OCI-LY1 (cell line): ENCODE measurements at regions not wholly inside any gene's neighbourhood (a gene's known extent, or its start where the extent isn't known, plus 50 kb on each side); places are given as distances from the start of the nearest gene placed in this dataset.

ENCODE experiments used
- H2AFZ ChIP-seq: fragments of 200-600 bp; sonication (generic), shearing (Covaris generic); 2 replicates; pipeline ENCODE4 v1.6.0; 2014; ENCODE audit warnings: antibody characterized with exemption, mild to moderate bottlenecking, low read length
- H3F3A ChIP-seq: fragments of 200-600 bp; sonication (generic), shearing (Covaris generic); 2 replicates; pipeline ENCODE4 v1.6.0; 2014; ENCODE audit warnings: mild to moderate bottlenecking, antibody characterized with exemption, low read length, moderate library complexity; ENCODE audit not compliant: insufficient read depth
- H3K27ac ChIP-seq: fragments of 200-600 bp; sonication (generic); 2 replicates; pipeline ENCODE4 v1.5.1; 2014; ENCODE audit warnings: low read length, mixed run types, mild to moderate bottlenecking, low read depth; ENCODE audit not compliant: poor library complexity, severe bottlenecking
- H3K27me3 ChIP-seq: fragments of 200-600 bp; sonication (generic); 2 replicates; pipeline ENCODE4 v1.6.0; 2014; ENCODE audit warnings: antibody characterized with exemption, mild to moderate bottlenecking, low read length, moderate library complexity; ENCODE audit not compliant: insufficient read depth
- H3K36me3 ChIP-seq: fragments of 200-600 bp; sonication (generic); 2 replicates; pipeline ENCODE4 v1.6.1; 2014; ENCODE audit warnings: mild to moderate bottlenecking, antibody characterized with exemption, low read length, moderate library complexity, mixed read lengths; ENCODE audit not compliant: insufficient read depth
- H3K4me1 ChIP-seq: fragments of 200-600 bp; sonication (generic); 2 replicates; pipeline ENCODE4 v1.5.1; 2014; ENCODE audit warnings: mild to moderate bottlenecking, low read length, moderate library complexity; ENCODE audit not compliant: insufficient read depth, severe bottlenecking
- H3K4me2 ChIP-seq: fragments of 200-600 bp; sonication (generic), shearing (Covaris generic); 2 replicates; pipeline ENCODE4 v1.6.1; 2014; ENCODE audit warnings: low read length
- H3K4me3 ChIP-seq: fragments of 200-600 bp; sonication (generic); 2 replicates; pipeline ENCODE4 v1.5.1; 2014; ENCODE audit warnings: low read length, low read depth, mild to moderate bottlenecking, mixed read lengths; ENCODE audit not compliant: poor library complexity, severe bottlenecking
- H3K79me2 ChIP-seq: fragments of 200-600 bp; shearing (Covaris generic); 2 replicates; pipeline ENCODE4 v1.6.1; 2016; ENCODE audit warnings: mixed run types, low read length, mixed read lengths; ENCODE audit not compliant: insufficient read depth
- H3K9ac ChIP-seq: fragments of 200-600 bp; sonication (generic), shearing (Covaris generic); 2 replicates; pipeline ENCODE4 v1.6.1; 2014; ENCODE audit warnings: mild to moderate bottlenecking, low read length, mixed read lengths
- H3K9me2 ChIP-seq: fragments of 200-600 bp; sonication (generic), shearing (Covaris generic); 2 replicates; pipeline ENCODE4 v1.6.1; 2014; ENCODE audit warnings: low read depth, mild to moderate bottlenecking, low read length, mixed read lengths
- H3K9me3 ChIP-seq: fragments of 200-600 bp; shearing (Covaris generic); 2 replicates; pipeline ENCODE4 v1.6.1; 2014; ENCODE audit warnings: low read length, mixed read lengths
- H4K20me1 ChIP-seq: fragments of 200-600 bp; sonication (generic), shearing (Covaris generic); 2 replicates; pipeline ENCODE4 v1.6.0; 2016; ENCODE audit warnings: mild to moderate bottlenecking, low read length; ENCODE audit not compliant: insufficient read depth
- CTCF ChIP-seq: fragments of 200-600 bp; sonication (generic), shearing (Covaris generic); IDR thresholded peaks from 2 replicates; pipeline ENCODE4 v1.5.1; 2017; ENCODE audit warnings: mild to moderate bottlenecking, antibody characterized with exemption, low read length, moderate library complexity, mixed read lengths
- EZH2 ChIP-seq: fragments of 200-600 bp; sonication (generic), shearing (Covaris generic); IDR thresholded peaks from 2 replicates; pipeline ENCODE4 v1.8.0; 2017; ENCODE audit warnings: borderline replicate concordance, mixed run types, mild to moderate bottlenecking, antibody characterized with exemption, low read length, moderate library complexity, mixed read lengths

- Histone ChIP-seq H3K9me3 (no peaks in the 10 kb centered on the region), H2AFZ (no peak overlapping the region), H3K4me2 (no peak overlapping the region), H3K27ac (no peak overlapping the region), H4K20me1 (no peaks in the 10 kb centered on the region), H3F3A (no peaks in the 10 kb centered on the region), H3K36me3 (no peaks in the 10 kb centered on the region), H3K79me2 (no peaks in the 10 kb centered on the region), H3K27me3 (no peaks in the 10 kb centered on the region), H3K4me1 (no peaks in the 10 kb centered on the region), H3K9ac (no peak overlapping the region), H3K4me3 (no peak overlapping the region), H3K9me2 (no peaks in the 10 kb centered on the region)
- no peak for TF ChIP-seq EZH2
- no peak for TF ChIP-seq CTCF
Measured at GRCh38 chr18:45151645-45152044, 463.6 kb upstream of the SLC14A2 start.

GRCh38 chr18:45155526-45155925 lies 459.8 kb upstream of the SLC14A2 start:
- Histone ChIP-seq H3K36me3 (no peaks in the 10 kb centered on the region), H3K79me2 (no peaks in the 10 kb centered on the region), H4K20me1 (no peaks in the 10 kb centered on the region), H3K27me3 (no peaks in the 10 kb centered on the region), H3K9me2 (no peaks in the 10 kb centered on the region), H3K4me3 (no peak overlapping the region), H3K4me1 (no peaks in the 10 kb centered on the region), H3K9ac (no peak overlapping the region), H2AFZ (no peak overlapping the region), H3K4me2 (no peak overlapping the region), H3K27ac (no peak overlapping the region), H3K9me3 (no peaks in the 10 kb centered on the region), H3F3A (no peaks in the 10 kb centered on the region)
- TF ChIP-seq EZH2, result no peak

- Histone ChIP-seq H3K36me3 (no peaks in the 10 kb centered on the region), H3K9me3 (no peaks in the 10 kb centered on the region), H3K79me2 (no peaks in the 10 kb centered on the region), H3K27me3 (no peaks in the 10 kb centered on the region), H3K4me3 (no peak overlapping the region), H3K27ac (no peak overlapping the region), H3K9ac (no peak overlapping the region), H3K9me2 (no peaks in the 10 kb centered on the region), H2AFZ (no peak overlapping the region), H3K4me2 (no peak overlapping the region), H4K20me1 (no peaks in the 10 kb centered on the region), H3K4me1 (peaks cover 5% of the 10 kb centered on the region), H3F3A (no peaks in the 10 kb centered on the region)
- no peak for TF ChIP-seq CTCF
Measured at GRCh38 chr18:45156946-45157345, 458.3 kb upstream of the SLC14A2 start.

- Histone ChIP-seq H3K4me2 (no peak overlapping the region), H4K20me1 (no peaks in the 10 kb centered on the region), H3K4me1 (peaks cover 8% of the 10 kb centered on the region), H3K27ac (no peak overlapping the region), H3K36me3 (no peaks in the 10 kb centered on the region), H2AFZ (no peak overlapping the region), H3K4me3 (no peak overlapping the region), H3K9me3 (no peaks in the 10 kb centered on the region), H3K9ac (no peak overlapping the region), H3K9me2 (no peaks in the 10 kb centered on the region), H3K27me3 (no peaks in the 10 kb centered on the region), H3F3A (no peaks in the 10 kb centered on the region), H3K79me2 (no peaks in the 10 kb centered on the region)
- TF ChIP-seq CTCF, result no peak
- TF ChIP-seq EZH2, result no peak
Measured at GRCh38 chr18:45157576-45157975, 457.7 kb upstream of the SLC14A2 start.
